Liver (tissue), 3 donors: ENCODE measurements at regions not wholly inside any gene's neighbourhood (a gene's known extent, or its start where the extent isn't known, plus 50 kb on each side); places are given as distances from the start of the nearest gene placed in this dataset.

ENCODE experiments used
- EGR1 ChIP-seq, 2 donors: IDR thresholded peaks; 2 replicates each; pipeline ENCODE4 v1.6.1; 2016 to 2018; ENCODE audit warnings: antibody characterized with exemption in 2 of 2, low read depth in 2 of 2
- FOXA2 ChIP-seq: IDR thresholded peaks from 2 replicates; pipeline ENCODE4 v1.6.1; 2016; ENCODE audit warnings: antibody characterized with exemption
- GABPA ChIP-seq, 2 donors: IDR thresholded peaks in 1 of 2; conservative IDR thresholded peaks in 1 of 2; 2 replicates each; pipeline ENCODE4 v1.6.1; 2016; ENCODE audit warnings: antibody characterized with exemption in 2 of 2, mild to moderate bottlenecking in 1 of 2, moderate library complexity in 1 of 2
- MAX ChIP-seq: IDR thresholded peaks from 2 replicates; pipeline ENCODE4 v1.6.1; 2016; ENCODE audit warnings: antibody characterized with exemption
- NR2F2 ChIP-seq: IDR thresholded peaks from 2 replicates; pipeline ENCODE4 v1.6.1; 2016; ENCODE audit warnings: antibody characterized with exemption
- TF ChIP-seq, protein P1 (sequence below): IDR thresholded peaks from 2 replicates; pipeline ENCODE4 v1.6.1; 2016; ENCODE audit warnings: antibody characterized with exemption
- TF ChIP-seq, protein P2 (sequence below): fragments of 150-350 bp; IDR thresholded peaks from 2 replicates; pipeline ENCODE4 v1.5.1; 2017; ENCODE audit warnings: improper control_type of control experiment, low read depth, low read length; ENCODE audit not compliant: missing input control
- donor health status: healthy.
- donor health status: healthy.

- TF ChIP-seq, protein P1, sequence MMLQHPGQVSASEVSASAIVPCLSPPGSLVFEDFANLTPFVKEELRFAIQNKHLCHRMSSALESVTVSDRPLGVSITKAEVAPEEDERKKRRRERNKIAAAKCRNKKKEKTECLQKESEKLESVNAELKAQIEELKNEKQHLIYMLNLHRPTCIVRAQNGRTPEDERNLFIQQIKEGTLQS, result no peak
- TF ChIP-seq NR2F2 (no peak), GABPA (IDR thresholded peaks at IDR 0.05 in 1 of 2, conservative IDR thresholded peaks at IDR 0.05 in 1 of 2) (no peak), FOXA2 (no peak), MAX (no peak), EGR1 (IDR thresholded peaks at IDR 0.05; ENCODE audit: low read depth in 2 of 2) (no peak)
- TF ChIP-seq, protein P2, sequence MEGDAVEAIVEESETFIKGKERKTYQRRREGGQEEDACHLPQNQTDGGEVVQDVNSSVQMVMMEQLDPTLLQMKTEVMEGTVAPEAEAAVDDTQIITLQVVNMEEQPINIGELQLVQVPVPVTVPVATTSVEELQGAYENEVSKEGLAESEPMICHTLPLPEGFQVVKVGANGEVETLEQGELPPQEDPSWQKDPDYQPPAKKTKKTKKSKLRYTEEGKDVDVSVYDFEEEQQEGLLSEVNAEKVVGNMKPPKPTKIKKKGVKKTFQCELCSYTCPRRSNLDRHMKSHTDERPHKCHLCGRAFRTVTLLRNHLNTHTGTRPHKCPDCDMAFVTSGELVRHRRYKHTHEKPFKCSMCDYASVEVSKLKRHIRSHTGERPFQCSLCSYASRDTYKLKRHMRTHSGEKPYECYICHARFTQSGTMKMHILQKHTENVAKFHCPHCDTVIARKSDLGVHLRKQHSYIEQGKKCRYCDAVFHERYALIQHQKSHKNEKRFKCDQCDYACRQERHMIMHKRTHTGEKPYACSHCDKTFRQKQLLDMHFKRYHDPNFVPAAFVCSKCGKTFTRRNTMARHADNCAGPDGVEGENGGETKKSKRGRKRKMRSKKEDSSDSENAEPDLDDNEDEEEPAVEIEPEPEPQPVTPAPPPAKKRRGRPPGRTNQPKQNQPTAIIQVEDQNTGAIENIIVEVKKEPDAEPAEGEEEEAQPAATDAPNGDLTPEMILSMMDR, result no peak
Measured at GRCh38 chr3:22713936-22714335, 489.2 kb upstream of the UBE2E2 start.
